OCI-LY1 (cell line): ENCODE measurements at regions not wholly inside any gene's neighbourhood (a gene's known extent, or its start where the extent isn't known, plus 50 kb on each side); places are given as distances from the start of the nearest gene placed in this dataset.

Source experiments
- CTCF ChIP-seq: fragments of 200-600 bp; sonication (generic), shearing (Covaris generic); IDR thresholded peaks from 2 replicates; pipeline ENCODE4 v1.5.1; 2017; ENCODE audit warnings: mild to moderate bottlenecking, antibody characterized with exemption, low read length, moderate library complexity, mixed read lengths
- EZH2 ChIP-seq: fragments of 200-600 bp; sonication (generic), shearing (Covaris generic); IDR thresholded peaks from 2 replicates; pipeline ENCODE4 v1.8.0; 2017; ENCODE audit warnings: borderline replicate concordance, mixed run types, mild to moderate bottlenecking, antibody characterized with exemption, low read length, moderate library complexity, mixed read lengths

DNA sequence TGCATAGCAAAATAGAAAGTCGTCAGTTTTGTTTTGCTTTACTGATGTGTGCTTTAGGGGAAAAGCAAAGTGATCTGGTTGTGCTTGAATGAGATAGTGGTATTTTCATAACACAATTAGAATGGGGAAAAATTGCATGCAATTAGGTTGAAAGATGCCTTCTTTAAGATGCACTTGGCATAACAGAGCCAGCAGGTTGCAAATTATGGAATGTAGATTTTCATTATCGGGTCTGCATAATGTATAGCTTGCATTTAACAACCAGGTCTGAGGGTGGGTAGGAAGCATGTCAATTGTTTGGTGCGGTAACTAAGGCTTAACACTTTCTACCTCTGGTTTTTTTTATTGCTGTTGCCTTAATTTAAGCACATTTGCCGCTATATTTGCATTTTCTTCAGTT is 370.7 kb upstream of the MCTP2 start:
- TF ChIP-seq CTCF: no peak
- no peak for TF ChIP-seq EZH2
